NCI-H1105 treated with DMSO at 0.1 percent for 48 hours (cell line): ENCODE measurements at regions not wholly inside any gene's neighbourhood (a gene's known extent, or its start where the extent isn't known, plus 50 kb on each side); places are given as distances from the start of the nearest gene placed in this dataset.

Experiments used
- DNase-seq: peaks from one replicate; lab custom pipeline; 2025; lab: John Stamatoyannopoulos, UW

DNA sequence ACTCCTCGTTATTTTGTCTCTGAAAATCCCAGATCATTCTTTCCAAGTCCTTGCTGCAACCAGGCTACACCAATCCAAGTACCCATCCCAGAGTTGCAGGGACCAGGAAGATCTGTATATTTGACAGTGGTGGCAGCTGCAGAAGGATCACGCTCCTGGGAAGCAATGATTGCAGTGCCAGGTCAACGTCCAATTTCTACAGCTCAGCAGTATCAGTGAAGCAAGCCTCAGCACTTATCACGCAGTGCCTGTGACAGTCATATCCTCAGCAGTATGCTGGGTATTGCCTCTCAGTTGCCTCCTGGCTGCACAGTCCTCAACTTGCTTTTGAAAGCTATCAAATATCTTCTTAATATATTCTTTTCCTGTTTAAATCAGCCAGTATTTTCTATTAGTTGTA is 66.7 kb downstream of the BARHL2 start:
- DNase-seq: no peak

DNA sequence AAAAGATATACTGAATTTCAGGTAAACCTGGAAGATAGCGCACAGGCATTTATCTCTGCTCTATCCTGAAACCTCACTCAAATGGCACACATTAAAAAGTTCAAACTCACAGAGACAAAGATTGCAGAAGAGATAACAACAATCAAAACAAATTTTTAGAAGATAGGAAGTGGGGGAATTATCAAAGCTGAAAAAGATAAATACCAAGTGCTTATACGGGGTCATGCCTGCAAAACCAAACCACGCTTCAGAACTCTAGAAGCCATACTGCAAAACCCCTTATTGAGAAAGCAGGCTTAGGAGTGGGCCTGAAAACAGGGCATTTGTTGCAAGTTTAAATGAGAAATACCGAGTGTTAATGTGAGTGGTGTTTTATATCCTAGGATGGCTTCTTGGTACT is 76.8 kb downstream of the BARHL2 start:
- no peak for DNase-seq

DNA sequence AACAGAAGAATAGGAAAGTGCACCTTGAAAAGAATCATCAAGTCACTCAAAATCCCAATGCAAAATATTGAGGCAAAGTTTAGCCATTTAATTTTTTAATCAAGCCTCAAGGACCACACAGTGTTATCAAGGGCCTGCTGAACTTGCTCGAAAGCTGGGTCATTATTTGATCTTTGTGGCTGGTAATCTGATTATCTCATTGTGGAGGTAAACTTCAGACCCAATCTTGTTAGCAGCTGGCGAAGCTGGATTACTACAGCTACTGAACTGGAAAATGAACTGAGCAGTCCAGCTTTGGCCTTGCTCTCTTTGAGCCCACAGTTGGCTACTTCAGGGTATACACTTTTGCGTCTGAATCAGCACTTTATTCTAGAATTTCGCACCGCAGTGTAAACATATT is 94.4 kb downstream of the BARHL2 start:
- DNase-seq: no peak

DNA sequence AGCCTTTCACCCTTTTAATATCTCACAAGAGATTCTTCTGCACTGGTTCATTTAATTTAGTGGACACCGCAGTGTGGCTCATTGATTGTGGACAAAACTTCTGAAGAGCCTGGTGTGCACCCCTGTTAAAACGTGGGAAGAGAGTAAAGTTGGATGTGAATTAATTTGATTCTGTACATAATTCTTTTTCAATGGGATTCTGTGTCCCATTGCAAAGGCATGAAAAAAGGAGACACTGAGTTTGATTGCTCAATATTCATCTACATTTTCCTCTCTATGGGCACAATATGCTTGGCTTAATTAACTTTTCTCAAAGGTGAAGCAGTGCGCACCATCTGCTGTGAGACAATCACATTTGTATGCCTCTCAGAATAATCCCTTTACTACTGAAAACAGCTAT is 95.1 kb downstream of the BARHL2 start:
- no peak for DNase-seq

DNA sequence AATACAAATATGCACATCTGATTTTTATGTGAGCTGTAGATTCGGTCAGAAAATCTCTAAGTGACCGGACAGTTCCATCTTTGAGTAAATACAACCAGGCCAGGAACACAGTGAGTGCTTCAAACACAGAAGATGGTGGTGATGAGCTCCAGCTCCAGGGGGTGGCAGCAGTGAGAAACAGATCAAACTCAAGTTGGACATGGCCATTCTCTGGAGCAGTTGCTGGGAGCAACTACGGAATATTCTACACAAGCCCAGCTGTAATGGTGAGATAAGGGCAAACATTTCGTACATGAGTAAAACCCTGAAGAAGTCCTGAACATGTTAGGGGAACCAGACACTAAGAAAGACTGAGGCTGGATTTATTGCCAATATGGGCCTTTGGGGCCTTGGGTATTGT is 100.7 kb downstream of the BARHL2 start:
- peak; percentile 57 for DNase-seq

DNA sequence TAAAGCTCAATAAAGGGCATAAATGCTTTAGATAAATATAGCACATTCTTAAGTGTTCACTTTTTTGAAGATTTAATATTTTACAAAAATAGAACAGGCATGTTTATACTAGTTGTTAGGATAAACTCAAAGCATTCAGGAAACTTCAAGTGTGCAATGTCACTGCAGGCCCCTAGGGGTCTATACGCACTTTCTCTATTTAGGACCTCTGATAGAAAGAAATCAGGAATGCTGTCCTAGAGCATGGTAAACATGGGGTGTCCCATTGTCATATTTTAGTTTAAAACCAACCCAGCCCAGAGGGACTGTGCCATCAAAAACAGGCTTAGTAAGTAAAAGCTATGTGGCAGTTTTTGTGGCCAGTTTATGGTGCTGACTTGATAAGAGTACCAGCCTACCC is 102.2 kb downstream of the BARHL2 start:
- DNase-seq: no peak

DNA sequence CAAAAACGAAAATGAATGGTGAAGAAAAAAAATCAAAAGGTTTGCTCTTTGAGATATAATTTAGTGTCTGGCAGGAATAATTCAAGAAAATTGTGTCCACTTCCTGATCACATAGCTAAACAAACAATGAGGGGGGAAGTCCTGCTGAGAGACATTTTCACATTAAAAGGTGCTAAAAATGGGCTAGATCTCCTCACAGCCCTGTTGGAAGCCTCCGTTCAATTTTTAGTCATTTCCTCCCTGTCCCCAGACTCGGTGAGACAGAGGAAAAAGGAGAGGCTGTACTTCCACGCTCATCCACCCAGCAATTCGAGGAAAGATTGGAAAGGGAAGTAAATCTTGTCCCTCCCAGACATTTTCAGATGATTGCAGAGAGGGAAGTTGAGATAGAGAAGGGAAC is 103.7 kb downstream of the BARHL2 start:
- no peak for DNase-seq

DNA sequence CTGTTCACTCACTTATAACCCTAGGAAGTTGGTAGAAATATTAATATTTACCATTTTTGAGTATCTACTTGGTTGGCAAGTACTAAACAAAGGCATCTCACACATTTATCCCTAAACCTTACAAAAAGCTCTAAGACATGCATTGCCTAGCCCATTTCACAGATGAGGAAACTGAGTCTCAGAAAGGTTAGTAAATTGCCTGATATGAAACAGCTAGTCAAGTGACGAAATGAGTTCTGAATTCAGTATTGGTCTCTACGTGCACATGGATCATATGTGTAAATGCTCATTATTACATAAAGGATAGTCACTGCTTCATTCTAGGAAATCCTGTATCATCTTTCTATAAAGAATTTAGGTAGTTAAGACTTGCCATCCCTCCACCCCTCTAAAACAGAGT is 105.1 kb downstream of the BARHL2 start:
- DNase-seq: no peak

DNA sequence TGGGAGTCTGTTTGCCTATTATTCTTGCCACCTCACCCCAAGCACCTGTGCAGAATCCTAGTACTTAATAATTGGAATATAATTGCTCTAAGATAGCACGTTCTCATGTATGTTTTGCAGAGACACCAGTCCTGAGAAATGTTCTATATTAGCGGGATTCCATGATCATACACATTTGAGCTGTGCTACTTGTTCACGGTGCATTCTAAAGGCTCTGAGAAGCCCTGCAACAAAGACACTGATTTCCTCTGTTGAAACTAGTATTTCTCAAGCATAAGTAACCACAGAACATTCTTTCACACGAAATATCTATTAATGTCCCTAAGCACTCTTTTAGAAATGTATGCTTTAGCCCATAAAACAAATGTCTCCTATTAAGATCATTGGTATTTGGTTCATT is 109.4 kb downstream of the BARHL2 start:
- DNase-seq: no peak

DNA sequence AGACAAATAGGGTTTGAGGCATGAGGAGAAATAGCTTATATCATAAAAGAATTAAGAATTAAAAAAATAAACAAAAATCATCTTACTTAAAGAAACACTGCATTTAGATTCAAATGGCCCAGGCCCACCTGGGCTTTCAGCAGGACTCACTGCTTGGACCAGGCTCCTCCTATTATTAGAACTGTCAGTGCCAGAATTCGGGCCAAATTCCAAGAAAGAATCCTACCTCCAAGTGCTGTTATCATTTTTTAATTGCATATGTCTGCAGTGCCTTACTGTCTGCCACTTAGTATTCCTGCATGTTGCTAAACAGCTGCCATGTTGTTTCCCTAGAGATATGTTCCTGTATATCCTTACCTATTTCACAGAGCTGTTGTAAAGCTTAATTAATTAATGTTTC is 112.0 kb downstream of the BARHL2 start:
- DNase-seq: no peak

DNA sequence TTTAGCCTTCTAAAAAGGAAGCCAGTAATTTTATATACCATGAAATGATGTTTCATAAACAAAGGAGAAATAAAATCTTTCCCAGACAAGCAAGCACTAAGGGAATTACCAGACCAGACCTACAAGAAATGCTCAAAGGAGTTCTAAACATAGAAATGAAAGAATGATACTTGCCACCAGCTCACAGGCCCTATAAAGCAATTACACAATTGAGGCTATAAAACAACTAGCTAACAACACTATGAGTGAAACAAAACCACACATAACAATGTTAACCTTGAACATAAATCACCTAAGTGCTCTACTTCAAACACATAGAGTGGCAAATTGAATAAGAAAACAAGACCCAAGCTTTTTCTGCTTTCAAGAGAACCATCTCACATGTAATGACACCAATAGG is 123.8 kb downstream of the BARHL2 start:
- no peak for DNase-seq

DNA sequence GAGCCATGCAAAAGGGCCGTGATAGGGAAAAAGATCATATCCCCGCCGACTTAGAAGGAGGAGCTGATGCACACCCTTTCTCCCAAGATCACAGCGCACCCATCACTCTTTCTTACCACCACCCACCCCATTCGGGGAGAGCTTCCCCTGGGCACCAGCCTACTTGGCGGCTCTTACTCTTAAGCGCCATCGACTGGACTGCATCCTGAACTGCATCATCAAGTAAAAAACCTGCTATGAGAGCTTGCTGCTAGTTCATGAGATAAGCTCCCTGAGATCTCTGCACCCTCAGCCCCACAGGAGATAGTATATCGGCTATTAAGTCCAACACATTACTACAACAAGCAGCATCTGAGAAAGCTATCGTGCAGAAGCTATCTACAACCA is 125.1 kb downstream of the BARHL2 start:
- DNase-seq: no peak

DNA sequence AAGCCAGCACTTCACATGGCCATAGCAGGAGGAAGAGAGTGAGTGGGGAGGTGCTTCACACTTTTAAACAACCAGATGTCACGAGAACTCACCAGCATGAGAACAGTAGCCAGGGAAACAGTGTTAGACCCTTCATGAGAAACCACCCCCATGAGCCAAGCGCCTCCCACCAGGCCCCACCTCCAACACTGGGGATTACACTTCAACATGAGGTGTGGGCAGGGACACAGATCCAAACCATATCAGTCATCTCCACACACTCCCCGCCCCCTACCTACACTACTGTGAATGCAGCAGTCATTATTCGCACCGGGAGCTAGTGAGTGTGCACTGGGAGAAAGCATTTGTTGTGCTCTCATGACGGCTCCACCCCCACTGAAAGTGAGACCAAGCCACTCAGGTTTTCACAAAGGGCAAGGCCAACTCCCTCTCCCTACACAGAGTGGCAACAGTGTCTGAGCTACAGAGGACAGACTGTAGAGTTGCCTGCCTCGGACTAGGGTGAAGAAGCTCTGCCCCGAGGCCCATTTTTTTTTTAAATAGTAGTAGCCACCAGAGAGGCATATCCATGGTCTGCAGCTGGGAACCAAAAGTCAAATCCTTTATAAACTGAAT is 125.6 kb downstream of the BARHL2 start:
- DNase-seq: no peak

DNA sequence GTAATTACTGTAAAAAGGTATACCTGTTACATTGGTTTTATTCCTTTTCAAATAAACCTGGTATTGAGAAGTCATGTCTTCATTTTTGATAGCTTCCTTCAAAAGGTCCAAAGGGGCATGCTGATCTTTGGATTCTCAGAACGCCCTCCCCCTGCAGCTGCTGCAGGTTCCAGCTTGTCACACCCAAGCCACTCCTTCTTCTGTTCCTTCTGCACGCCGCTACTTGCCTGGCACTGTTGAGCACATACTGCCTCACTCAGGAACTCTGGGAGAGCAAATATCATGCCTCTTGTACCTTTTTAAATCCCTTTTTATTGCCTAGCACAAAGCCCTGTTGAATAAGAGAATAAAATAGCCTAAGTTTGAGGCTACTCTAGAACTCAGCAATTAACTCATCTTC is 136.9 kb downstream of the BARHL2 start:
- peak; percentile 81 for DNase-seq

DNA sequence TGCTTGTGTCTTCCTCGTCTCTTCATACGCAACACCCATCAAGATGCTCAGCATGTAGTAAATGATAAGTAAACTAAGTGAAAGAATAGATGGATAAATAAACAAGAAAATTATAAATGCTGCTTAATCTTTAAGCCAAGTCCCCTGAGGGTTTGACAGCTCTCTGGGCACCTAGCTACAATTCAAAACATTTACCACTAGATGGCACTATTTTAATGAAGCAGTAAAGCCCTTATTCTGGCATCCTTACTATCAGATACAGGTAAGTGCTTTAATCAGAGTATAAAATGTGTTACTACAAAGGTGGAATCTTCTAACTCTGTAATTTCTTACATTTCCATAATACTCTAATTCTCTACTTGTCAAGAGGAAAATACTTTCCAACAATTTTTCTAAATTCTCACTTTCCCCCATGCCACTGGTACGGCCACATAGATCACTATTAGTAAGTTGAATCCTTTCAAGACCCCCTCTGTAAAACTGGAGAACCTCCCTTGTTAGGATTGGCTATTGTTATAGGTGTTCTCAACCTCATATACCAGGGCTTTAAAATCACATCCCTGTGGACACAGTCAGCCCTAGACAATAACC is 137.8 kb downstream of the BARHL2 start:
- peak; percentile 77 for DNase-seq

DNA sequence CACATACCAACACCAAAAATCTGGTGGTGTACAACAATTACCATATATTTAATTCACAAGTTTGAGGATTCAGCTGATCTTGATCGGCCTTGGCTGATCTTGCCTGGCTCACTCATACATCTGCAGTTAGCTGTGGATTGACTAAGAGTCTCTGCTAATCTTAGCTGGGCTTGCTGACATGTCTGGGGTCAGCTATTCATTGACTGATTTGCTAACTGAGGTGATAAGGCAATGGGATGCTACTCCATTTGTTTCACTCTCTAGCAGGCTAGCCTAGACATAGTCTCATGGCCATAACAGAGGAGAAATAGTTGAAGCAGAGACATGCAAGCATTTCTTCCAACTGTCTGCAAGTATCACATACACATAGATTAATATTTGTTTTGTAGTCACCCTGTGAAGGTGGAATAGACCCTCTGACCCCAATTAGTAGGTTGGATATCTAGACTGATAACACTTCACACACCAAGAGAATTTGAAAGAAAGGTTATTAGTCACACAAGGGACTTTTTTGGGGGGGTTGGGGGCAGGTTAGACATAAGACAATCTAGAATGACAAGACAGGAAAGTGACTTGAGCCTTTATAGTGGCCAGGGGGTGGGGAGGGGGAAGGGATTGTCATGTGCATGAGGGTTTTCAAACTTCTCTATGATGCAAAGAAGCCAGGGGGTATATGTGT is 142.3 kb downstream of the BARHL2 start:
- no peak for DNase-seq

DNA sequence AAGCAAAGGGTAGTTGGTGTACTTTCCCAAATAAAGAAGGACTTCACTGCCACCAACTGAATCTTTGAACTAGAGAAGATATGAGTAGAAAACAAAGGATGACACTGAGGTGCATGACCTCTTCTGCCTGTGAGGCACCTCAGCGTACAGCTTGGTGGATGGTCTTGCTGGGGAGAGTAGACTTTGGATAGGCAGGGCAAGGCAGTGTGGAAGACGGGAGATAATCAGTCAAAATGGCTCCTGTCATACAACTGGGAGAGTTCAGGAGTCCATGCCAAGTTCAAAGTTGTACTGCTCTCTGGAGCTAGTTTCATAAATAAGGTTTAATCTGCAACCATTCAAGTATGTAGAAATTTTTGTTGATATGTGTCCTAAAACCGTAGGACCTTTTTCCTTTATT is 143.4 kb downstream of the BARHL2 start:
- DNase-seq: no peak

DNA sequence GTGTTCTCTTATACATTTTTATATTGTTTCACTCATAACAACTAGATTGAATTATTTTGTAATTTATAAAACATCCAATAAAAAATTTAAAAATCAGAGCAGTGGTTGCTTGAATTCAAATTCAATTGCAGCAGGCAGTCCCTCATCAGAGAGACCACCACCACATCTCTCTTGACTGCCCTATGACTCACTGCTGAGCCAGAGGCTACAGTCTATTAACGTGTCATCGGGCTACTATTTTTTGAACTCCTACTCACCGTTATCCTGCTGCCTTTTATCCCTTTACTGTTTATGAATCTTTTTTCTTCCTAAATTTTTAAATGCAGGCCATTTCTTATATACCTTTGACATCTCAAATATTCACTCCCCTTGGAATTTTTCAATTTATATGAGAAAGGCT is 144.7 kb downstream of the BARHL2 start:
- no peak for DNase-seq

DNA sequence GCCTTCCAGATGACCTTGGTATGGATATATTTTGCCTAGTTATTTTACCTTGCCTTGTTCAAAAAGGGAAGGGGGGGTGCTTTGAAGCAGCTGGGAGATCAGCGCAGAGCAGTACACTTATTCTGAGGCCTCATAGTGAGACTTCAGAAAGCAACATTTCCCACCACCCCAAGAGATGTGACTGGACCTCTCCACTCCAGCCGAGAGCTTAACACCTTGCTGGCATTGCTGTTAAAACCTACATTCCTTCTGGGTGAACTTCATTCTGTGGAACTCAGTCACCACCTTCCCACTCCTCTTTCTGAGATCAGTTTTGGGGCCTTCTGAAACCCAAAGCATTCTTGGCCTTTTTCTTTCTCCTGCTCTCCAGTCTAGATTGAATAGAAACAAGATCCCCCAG is 148.7 kb downstream of the BARHL2 start:
- DNase-seq: no peak

DNA sequence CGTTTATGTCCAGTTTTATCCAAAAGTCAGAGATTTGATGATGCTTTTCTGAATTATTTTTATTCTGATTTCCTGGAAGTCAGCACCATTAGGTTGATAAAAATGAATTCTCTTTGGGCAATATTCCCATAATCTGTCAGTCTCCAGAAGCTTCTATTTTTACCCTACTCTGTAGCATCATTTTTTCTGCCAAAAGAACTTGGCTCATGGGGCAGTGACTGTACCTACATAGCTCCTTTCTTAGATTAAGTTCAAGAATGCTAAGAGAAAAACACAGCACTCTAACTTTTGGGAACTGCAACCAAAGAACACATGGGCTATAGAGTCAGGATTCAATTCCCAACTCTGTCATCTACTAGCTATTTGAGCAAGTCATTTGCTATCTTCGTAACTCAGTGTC is 152.9 kb downstream of the BARHL2 start:
- DNase-seq: no peak

DNA sequence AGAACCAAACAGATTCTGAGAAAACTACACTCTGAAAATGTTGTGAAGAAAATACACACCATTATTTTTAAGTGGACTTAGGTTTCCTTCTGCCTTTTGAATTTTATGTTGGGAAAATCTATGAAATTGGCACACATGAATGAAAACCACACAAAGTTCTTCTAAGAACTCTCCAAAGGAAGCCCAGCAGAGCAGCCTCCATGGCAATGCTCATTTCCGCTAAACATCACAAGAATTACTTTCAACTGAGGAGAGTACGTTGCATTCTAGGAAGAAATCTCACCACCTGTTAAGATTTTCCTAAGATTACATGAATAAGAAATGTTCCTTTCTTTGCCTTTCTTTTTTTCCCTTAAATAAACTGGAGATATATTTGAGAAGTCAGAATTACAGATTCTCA is 154.2 kb downstream of the BARHL2 start:
- DNase-seq: no peak

DNA sequence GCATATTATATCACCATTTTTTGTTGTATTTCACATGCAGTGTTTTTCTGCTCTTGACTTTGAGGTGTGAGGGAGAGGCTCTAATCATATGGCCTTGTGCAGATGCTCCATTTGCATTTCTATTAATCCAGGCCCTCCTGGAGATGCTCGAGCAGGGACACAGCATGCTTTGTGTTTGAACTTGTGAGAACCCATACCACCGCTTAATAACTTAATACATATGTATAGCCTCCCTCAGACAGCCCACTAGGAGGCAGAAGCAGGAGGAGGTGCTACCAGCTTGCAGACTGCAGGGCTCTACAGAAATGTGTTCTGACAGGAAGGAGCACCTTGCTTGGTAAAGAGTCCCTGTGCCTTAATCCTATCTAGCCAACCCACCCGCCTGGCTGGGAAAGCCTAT is 155.2 kb downstream of the BARHL2 start:
- no peak for DNase-seq

DNA sequence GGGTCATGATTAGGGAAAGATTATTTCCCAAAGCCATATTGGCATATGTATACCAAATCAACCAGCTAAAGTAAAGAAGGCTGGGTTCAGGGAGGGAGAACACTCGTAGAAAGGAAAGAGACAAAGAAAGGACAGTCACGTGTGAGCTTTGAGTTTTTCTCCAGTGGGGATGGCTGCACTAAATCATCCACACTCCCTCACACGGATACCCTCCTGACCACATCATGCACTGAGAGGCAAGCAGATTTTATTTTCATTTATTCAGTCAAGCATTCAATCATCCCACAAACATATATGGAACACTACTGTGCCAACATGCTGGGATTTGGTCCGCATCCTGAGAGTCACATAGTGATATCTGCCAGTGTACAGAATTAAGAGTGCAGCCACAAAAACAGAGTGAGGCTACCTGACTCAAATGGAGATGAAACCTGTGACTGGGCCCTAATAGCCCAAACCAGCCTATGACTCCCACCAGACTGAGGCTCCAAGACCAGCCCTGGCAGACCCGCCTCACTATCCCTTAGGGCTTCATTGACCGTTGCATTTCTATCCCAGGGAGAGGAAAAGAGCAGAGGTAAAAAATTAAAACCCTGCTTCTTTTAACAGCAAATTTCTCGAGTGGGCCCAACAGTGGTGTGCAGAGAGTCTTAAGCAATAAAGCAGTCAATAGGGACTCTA is 155.9 kb downstream of the BARHL2 start:
- no peak for DNase-seq
